ENCODE measurements at regions not wholly inside any gene's neighbourhood (a gene's known extent, or its start where the extent isn't known, plus 50 kb on each side); places are given as distances from the start of the nearest gene placed in this dataset.

DNA sequence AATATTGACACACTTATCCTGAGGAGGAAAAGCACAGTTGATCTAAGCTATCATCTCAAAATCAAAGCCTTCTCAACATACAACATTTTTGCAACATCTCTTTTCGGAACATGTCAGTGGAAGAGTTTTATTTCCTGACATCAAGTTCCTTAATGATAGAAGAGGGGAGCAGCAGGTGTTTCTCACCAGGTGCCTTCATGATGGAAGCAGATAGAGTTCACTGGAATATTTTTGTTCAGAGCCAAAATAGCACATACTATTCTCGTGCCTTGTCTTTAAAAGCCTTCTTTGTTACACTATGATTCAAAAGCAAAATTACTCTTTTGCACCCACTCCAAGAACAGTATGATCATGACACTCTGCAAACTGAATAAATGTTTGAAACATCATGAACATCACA lies 176.9 kb upstream of the CCNG1 start:
- TF ChIP-seq, protein P1, sequence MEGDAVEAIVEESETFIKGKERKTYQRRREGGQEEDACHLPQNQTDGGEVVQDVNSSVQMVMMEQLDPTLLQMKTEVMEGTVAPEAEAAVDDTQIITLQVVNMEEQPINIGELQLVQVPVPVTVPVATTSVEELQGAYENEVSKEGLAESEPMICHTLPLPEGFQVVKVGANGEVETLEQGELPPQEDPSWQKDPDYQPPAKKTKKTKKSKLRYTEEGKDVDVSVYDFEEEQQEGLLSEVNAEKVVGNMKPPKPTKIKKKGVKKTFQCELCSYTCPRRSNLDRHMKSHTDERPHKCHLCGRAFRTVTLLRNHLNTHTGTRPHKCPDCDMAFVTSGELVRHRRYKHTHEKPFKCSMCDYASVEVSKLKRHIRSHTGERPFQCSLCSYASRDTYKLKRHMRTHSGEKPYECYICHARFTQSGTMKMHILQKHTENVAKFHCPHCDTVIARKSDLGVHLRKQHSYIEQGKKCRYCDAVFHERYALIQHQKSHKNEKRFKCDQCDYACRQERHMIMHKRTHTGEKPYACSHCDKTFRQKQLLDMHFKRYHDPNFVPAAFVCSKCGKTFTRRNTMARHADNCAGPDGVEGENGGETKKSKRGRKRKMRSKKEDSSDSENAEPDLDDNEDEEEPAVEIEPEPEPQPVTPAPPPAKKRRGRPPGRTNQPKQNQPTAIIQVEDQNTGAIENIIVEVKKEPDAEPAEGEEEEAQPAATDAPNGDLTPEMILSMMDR (IDR thresholded peaks at IDR 0.05) = no peak
- TF ChIP-seq EP300 (IDR thresholded peaks at IDR 0.05) = no peak
- no peak for TF ChIP-seq POLR2A (IDR thresholded peaks at IDR 0.05)
